Nephron (organoid): ENCODE measurements at regions not wholly inside any gene's neighbourhood (a gene's known extent, or its start where the extent isn't known, plus 50 kb on each side); places are given as distances from the start of the nearest gene placed in this dataset.

Experiments
- H3K27ac Mint-ChIP-seq, 3 experiments: 2 replicates each; pipeline ENCODE4 v1.8.0; 2020; ENCODE audit warnings: mixed read lengths in 3 of 3, mild to moderate bottlenecking in 2 of 3, moderate library complexity in 1 of 3
- H3K27me3 Mint-ChIP-seq: 2 replicates; pipeline ENCODE4 v1.8.0; 2021; ENCODE audit warnings: low read depth, mild to moderate bottlenecking, moderate library complexity, mixed read lengths
- H3K36me3 Mint-ChIP-seq: 2 replicates; pipeline ENCODE4 v1.8.0; 2020; ENCODE audit warnings: low read depth, mixed read lengths
- H3K4me1 Mint-ChIP-seq: 2 replicates; pipeline ENCODE4 v1.8.0; 2020; ENCODE audit warnings: mixed read lengths
- H3K4me3 Mint-ChIP-seq, 3 experiments: 2 replicates each; pipeline ENCODE4 v1.8.0; 2020; ENCODE audit warnings: mild to moderate bottlenecking in 3 of 3, mixed read lengths in 3 of 3, moderate library complexity in 2 of 3
- H3K9me3 Mint-ChIP-seq: 2 replicates; pipeline ENCODE4 v1.8.0; 2020; ENCODE audit warnings: mixed read lengths
- TF ChIP-seq, protein P1 (sequence below), 3 experiments: fragments of 200-600 bp; sonication (generic); IDR thresholded peaks; one replicate each; pipeline ENCODE4 v1.5.0; 2021; ENCODE audit warnings: antibody characterized with exemption in 3 of 3; ENCODE audit not compliant: unreplicated experiment in 3 of 3

DNA sequence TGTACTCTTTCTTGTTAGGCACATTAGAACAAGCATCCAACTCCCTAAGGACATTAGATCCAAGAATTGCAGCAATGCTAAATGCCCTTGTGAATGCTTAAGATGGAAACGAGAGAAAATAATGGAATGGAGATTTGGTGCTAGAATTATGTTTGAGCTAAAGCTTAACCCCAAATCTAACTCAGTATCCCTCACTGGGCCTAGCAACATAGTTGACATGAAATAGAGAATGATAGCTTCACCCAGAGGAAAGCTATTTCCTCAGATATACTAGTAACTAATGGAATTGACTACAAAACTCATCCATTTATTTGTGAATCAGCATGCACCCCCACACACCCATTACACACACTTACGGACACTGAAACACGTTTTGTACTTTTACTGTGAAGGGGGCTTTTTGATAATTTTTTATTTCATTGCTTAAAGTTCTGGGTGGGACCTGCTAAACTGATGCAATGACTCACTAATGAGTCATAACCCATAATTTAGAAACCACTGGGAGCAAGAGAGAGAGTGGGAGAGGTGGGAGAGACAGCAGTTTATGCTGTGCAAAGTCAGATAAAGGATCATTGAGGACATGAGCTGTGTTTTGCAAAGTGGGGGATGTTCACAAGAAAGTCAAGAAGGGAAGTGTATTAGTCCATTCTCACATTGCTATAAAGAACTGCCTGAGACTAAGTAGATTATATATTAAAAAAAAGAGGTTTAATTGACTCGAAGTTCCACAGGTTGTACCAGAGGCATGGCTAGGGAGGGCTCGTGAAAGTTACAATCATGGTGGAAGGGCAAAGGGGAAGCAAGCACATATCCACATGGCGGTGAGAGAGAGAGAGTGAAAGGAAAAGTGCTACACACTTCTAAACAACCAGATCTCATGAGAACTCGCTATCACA, 382.7 kb downstream of the SFMBT2 start:
- Mint-ChIP-seq H3K4me3 (no peak overlapping the region), H3K9me3 (peaks cover 10% of the 10 kb centered on the region), H3K27me3 (peaks cover 4% of the 10 kb centered on the region), H3K27ac (no peak overlapping the region), H3K36me3 (no peaks in the 10 kb centered on the region), H3K4me1 (no peaks in the 10 kb centered on the region)
- TF ChIP-seq, protein P1, sequence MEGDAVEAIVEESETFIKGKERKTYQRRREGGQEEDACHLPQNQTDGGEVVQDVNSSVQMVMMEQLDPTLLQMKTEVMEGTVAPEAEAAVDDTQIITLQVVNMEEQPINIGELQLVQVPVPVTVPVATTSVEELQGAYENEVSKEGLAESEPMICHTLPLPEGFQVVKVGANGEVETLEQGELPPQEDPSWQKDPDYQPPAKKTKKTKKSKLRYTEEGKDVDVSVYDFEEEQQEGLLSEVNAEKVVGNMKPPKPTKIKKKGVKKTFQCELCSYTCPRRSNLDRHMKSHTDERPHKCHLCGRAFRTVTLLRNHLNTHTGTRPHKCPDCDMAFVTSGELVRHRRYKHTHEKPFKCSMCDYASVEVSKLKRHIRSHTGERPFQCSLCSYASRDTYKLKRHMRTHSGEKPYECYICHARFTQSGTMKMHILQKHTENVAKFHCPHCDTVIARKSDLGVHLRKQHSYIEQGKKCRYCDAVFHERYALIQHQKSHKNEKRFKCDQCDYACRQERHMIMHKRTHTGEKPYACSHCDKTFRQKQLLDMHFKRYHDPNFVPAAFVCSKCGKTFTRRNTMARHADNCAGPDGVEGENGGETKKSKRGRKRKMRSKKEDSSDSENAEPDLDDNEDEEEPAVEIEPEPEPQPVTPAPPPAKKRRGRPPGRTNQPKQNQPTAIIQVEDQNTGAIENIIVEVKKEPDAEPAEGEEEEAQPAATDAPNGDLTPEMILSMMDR (IDR thresholded peaks at IDR 0.05; ENCODE audit: unreplicated experiment in 3 of 3) = no peak

DNA sequence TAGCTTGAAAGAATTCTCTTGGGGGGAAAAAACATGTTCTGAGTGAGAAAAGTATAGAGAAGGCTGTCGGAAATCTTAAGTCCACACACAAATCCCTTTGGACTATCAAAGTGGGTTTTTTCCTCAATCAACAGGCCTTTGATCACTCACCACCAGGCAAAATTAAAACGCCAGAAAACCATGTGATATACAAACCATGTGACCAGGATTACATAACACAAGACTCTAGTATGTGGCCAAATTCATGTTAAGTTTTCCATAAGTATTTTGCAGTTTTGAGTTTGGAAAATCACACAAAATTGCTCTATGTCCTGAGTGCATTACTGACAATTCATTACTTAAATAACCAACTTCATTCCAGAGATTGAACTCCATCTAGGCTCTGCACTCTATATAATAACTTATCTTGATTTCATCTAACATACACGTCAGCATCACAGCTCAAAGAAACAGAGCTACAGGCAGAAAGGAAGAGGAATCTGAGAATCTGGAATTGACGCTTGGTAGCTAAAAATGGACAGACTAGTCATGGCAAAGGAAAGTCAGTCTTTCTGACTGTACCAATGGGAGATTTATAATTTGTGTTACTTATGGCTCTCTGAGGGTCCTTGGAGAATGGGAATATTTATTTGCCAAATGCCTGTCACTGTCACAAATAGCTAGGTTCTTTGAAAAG, 383.5 kb downstream of the SFMBT2 start:
- Mint-ChIP-seq H3K9me3 (peaks cover 18% of the 10 kb centered on the region), H3K27me3 (peaks cover 4% of the 10 kb centered on the region), H3K36me3 (no peaks in the 10 kb centered on the region), H3K27ac (no peak overlapping the region), H3K4me1 (no peaks in the 10 kb centered on the region), H3K4me3 (no peak overlapping the region)
- TF ChIP-seq, protein P1 (IDR thresholded peaks at IDR 0.05; ENCODE audit: unreplicated experiment in 3 of 3) = no peak

DNA sequence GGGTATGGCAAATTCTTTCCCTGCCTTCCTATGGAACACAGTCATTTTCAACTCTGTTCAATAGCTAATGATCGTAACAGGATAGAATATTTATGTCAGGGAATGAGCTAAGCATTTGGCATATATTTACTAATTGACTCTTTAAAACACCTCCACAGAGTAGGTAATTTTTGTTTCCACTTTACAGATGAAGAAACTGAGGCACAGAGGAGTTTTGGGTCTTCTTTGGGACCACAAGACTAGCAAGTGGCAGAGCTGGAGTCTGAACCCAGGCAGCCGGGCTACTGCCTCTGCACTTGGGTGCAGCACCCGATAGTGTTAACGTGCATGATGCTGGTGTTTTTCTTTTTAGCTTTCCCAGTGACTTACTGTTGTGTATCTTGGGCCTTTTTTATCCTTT, 384.0 kb downstream of the SFMBT2 start:
- H3K27ac Mint-ChIP-seq = no peak overlapping the region
- peaks cover 19% of the 10 kb centered on the region for H3K9me3 Mint-ChIP-seq
- no peaks in the 10 kb centered on the region for H3K4me1 Mint-ChIP-seq
- peaks cover 4% of the 10 kb centered on the region for H3K27me3 Mint-ChIP-seq
- no peaks in the 10 kb centered on the region for H3K36me3 Mint-ChIP-seq
- TF ChIP-seq, protein P1 (IDR thresholded peaks at IDR 0.05; ENCODE audit: unreplicated experiment in 3 of 3) = no peak
- no peak overlapping the region for H3K4me3 Mint-ChIP-seq

DNA sequence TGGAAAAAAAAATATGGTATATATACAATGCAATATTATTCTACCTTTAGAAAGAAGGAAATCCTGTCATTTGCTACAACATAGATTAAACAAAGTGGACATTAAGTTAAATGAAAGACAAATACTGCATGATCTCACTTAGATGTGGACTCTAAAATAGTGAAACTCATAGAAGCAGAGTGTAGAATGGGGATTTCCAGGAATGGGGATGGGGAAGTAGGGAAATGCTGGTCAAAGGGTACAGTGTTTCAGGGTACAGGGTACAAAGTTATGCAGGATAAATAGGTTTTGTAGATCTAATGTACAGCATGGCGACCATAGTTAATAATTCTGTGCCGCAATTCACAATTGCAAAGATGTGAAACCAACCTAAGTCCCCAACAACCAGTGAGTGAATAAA, 385.5 kb downstream of the SFMBT2 start:
- TF ChIP-seq, protein P1 (IDR thresholded peaks at IDR 0.05; ENCODE audit: unreplicated experiment in 3 of 3) = no peak
- Mint-ChIP-seq H3K36me3 (no peaks in the 10 kb centered on the region), H3K27me3 (peaks cover 4% of the 10 kb centered on the region), H3K9me3 (peaks cover 21% of the 10 kb centered on the region), H3K4me3 (no peak overlapping the region), H3K4me1 (no peaks in the 10 kb centered on the region), H3K27ac (no peak overlapping the region)

DNA sequence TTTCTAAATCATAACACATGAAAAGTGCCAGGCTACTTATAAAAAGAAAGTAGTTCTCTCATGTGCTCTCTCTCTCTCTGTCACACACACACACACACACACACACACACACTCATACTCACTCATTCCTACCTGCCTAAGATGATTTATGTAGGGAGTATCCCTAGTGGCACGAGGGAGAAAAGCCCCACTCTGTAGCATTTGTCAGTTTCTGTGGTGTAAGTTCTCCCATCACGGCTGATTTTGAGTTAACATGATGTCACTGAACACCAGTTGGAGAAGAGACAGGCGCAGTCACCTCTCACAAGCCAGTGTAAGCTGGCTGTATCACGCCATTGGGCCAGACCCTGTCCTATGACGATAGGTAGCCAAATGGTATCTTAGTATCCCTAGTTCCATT, 395.4 kb downstream of the SFMBT2 start:
- H3K9me3 Mint-ChIP-seq = peaks cover 13% of the 10 kb centered on the region
- H3K36me3 Mint-ChIP-seq = no peaks in the 10 kb centered on the region
- no peaks in the 10 kb centered on the region for H3K27me3 Mint-ChIP-seq
- no peaks in the 10 kb centered on the region for H3K4me1 Mint-ChIP-seq
- TF ChIP-seq, protein P1 (IDR thresholded peaks at IDR 0.05; ENCODE audit: unreplicated experiment in 3 of 3) = no peak
- H3K4me3 Mint-ChIP-seq = no peak overlapping the region
- H3K27ac Mint-ChIP-seq = no peak overlapping the region
